Progenitor cell of endocrine pancreas (in vitro differentiated cells): ENCODE measurements at regions not wholly inside any gene's neighbourhood (a gene's known extent, or its start where the extent isn't known, plus 50 kb on each side); places are given as distances from the start of the nearest gene placed in this dataset.

Experiments
- DNase-seq: peaks from one replicate; pipeline ENCODE4 v3.0.0; 2021; ENCODE audit warnings: low spot score; ENCODE audit not compliant: unreplicated experiment
- H3K27ac Mint-ChIP-seq: 2 replicates; pipeline ENCODE4 v1.8.0; 2021; ENCODE audit warnings: mild to moderate bottlenecking, moderate library complexity, mixed read lengths
- H3K27me3 Mint-ChIP-seq: 2 replicates; pipeline ENCODE4 v1.8.0; 2021; ENCODE audit warnings: mixed read lengths
- H3K36me3 Mint-ChIP-seq: 2 replicates; pipeline ENCODE4 v1.8.0; 2022; ENCODE audit warnings: mixed read lengths; ENCODE audit not compliant: insufficient read depth
- H3K4me1 Mint-ChIP-seq: 2 replicates; pipeline ENCODE4 v1.8.0; 2021; ENCODE audit warnings: low read depth, mixed read lengths
- H3K4me3 Mint-ChIP-seq: 2 replicates; pipeline ENCODE4 v1.8.0; 2021; ENCODE audit warnings: low read depth, mild to moderate bottlenecking, moderate library complexity, mixed read lengths
- H3K9me3 Mint-ChIP-seq: 2 replicates; pipeline ENCODE4 v1.8.0; 2021; ENCODE audit warnings: low read depth, mixed read lengths
- TF ChIP-seq, protein P1 (sequence below): fragments of 200-600 bp; sonication (generic); IDR thresholded peaks from one replicate; pipeline ENCODE4 v1.5.0; 2021; ENCODE audit warnings: antibody characterized with exemption, mild to moderate bottlenecking; ENCODE audit not compliant: unreplicated experiment

- Mint-ChIP-seq H3K27ac (no peak overlapping the region), H3K4me1 (peaks cover 13% of the 10 kb centered on the region), H3K4me3 (no peak overlapping the region), H3K27me3 (peaks cover 7% of the 10 kb centered on the region), H3K9me3 (no peaks in the 10 kb centered on the region), H3K36me3 (no peaks in the 10 kb centered on the region)
- TF ChIP-seq, protein P1, sequence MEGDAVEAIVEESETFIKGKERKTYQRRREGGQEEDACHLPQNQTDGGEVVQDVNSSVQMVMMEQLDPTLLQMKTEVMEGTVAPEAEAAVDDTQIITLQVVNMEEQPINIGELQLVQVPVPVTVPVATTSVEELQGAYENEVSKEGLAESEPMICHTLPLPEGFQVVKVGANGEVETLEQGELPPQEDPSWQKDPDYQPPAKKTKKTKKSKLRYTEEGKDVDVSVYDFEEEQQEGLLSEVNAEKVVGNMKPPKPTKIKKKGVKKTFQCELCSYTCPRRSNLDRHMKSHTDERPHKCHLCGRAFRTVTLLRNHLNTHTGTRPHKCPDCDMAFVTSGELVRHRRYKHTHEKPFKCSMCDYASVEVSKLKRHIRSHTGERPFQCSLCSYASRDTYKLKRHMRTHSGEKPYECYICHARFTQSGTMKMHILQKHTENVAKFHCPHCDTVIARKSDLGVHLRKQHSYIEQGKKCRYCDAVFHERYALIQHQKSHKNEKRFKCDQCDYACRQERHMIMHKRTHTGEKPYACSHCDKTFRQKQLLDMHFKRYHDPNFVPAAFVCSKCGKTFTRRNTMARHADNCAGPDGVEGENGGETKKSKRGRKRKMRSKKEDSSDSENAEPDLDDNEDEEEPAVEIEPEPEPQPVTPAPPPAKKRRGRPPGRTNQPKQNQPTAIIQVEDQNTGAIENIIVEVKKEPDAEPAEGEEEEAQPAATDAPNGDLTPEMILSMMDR: no peak
- no peak for DNase-seq
Observed at GRCh38 chr5:105263515-105263914, 1700.9 kb upstream of the NUDT12 start.

DNA sequence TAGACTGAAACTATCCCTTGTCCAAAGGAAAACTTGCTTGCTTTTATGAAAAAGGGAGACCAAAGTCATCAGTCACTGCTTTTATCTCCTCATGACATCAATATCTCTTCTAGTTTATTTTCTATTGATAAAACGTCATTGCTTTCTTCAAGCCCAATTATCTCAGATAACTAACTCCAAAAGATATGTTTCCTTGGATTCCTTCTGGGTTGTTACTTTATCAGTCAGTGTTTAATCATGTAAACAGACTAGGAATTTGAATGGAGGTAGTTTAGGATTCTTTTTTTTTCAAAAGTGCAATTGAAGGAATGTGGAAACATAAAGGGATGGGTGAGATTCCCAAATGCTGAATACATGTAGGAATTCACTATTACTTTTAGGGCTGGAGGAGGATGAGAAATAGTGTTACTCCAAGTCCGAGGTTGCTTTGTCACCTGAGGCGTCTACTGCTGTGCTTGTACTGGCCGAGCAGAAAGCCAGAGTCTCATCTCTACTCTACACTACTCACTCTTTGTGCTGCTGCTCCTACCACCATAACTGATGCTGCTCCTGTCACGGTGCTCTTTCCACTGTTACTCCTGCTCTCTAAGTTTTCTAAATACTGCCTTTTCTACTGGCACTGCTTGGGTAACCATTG, 1697.1 kb upstream of the NUDT12 start:
- peaks cover 13% of the 10 kb centered on the region for H3K4me1 Mint-ChIP-seq
- peaks cover 3% of the 10 kb centered on the region for H3K9me3 Mint-ChIP-seq
- DNase-seq: no peak
- H3K36me3 Mint-ChIP-seq: peaks cover 1% of the 10 kb centered on the region
- H3K27ac Mint-ChIP-seq: no peak overlapping the region
- H3K4me3 Mint-ChIP-seq: no peak overlapping the region
- peaks cover 7% of the 10 kb centered on the region for H3K27me3 Mint-ChIP-seq
- TF ChIP-seq, protein P1: no peak

GRCh38 chr5:105238561-105238960, 1676.0 kb upstream of the NUDT12 start:
- TF ChIP-seq, protein P1: no peak
- no peaks in the 10 kb centered on the region for H3K36me3 Mint-ChIP-seq
- H3K27ac Mint-ChIP-seq: no peak overlapping the region
- H3K27me3 Mint-ChIP-seq: no peaks in the 10 kb centered on the region
- H3K9me3 Mint-ChIP-seq: no peaks in the 10 kb centered on the region
- H3K4me3 Mint-ChIP-seq: no peak overlapping the region
- DNase-seq: no peak
- H3K4me1 Mint-ChIP-seq: no peaks in the 10 kb centered on the region

- H3K9me3 Mint-ChIP-seq: no peaks in the 10 kb centered on the region
- H3K4me1 Mint-ChIP-seq: peaks cover 9% of the 10 kb centered on the region
- H3K27ac Mint-ChIP-seq: no peak overlapping the region
- no peaks in the 10 kb centered on the region for H3K27me3 Mint-ChIP-seq
- H3K36me3 Mint-ChIP-seq: no peaks in the 10 kb centered on the region
- TF ChIP-seq, protein P1: no peak
- no peak for DNase-seq
- H3K4me3 Mint-ChIP-seq: no peak overlapping the region
Observed at GRCh38 chr5:105230516-105231157, 1668.0 kb upstream of the NUDT12 start.

DNA sequence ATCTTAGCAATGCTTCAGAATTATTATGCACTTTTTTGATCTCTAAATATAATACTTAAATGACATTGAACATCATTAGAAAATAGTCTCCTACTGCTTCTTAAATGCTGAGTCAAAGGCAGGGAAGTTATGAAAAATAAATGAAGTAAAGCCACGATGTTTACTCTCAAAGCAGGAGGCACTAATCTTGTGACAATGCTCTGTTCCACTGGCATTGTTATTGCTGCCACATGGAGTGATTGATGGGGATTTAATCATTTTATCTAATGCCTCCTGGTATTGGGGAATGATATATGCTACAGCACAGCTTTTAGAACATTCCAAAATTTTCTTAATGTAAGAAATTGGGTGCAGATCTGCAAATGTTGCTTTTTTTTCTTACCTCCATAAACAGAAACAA, 1655.4 kb upstream of the NUDT12 start:
- Mint-ChIP-seq H3K36me3 (no peaks in the 10 kb centered on the region), H3K27ac (no peak overlapping the region), H3K9me3 (peaks cover 4% of the 10 kb centered on the region), H3K27me3 (no peaks in the 10 kb centered on the region), H3K4me1 (peaks cover 14% of the 10 kb centered on the region), H3K4me3 (no peak overlapping the region)
- TF ChIP-seq, protein P1: no peak
- DNase-seq: no peak
